GM11168 (cell line): ENCODE measurements at regions not wholly inside any gene's neighbourhood (a gene's known extent, or its start where the extent isn't known, plus 50 kb on each side); places are given as distances from the start of the nearest gene placed in this dataset.

Experiments
- in situ Hi-C: fragments of 300-500 bp; cut with MboI; formaldehyde crosslinking; loops from one replicate; pipeline ENCODE4 v1.12.0; 2022; ENCODE audit warnings: low sequenced_read_pairs; ENCODE audit not compliant: unreplicated experiment

- in situ Hi-C loops = no loop called here
Observed at GRCh38 chr13:62625214-62625881, 1209.7 kb upstream of the PCDH20 start.

- in situ Hi-C loops = no loop called here
Observed at GRCh38 chr13:62613819-62614218, 1198.2 kb upstream of the PCDH20 start.

- in situ Hi-C loops = no loop called here
Observed at GRCh38 chr13:62611343-62611742, 1195.7 kb upstream of the PCDH20 start.

GRCh38 chr13:62598708-62599107 lies 1183.1 kb upstream of the PCDH20 start:
- in situ Hi-C loops = no loop called here

- in situ Hi-C loops = no loop called here
Observed at GRCh38 chr13:62595976-62596375, 1180.3 kb upstream of the PCDH20 start.

GRCh38 chr13:62593804-62594203 lies 1178.2 kb upstream of the PCDH20 start:
- in situ Hi-C loops = no loop called here

GRCh38 chr13:62583466-62583865 lies 1167.8 kb upstream of the PCDH20 start:
- in situ Hi-C loops = no loop called here

- in situ Hi-C loops = no loop called here
Observed at GRCh38 chr13:62578402-62578801, 1162.8 kb upstream of the PCDH20 start.

GRCh38 chr13:62564770-62565169 lies 1149.1 kb upstream of the PCDH20 start:
- in situ Hi-C loops = no loop called here

- in situ Hi-C loops = no loop called here
Observed at GRCh38 chr13:62563251-62563650, 1147.6 kb upstream of the PCDH20 start.

GRCh38 chr13:62556978-62557377 lies 1141.3 kb upstream of the PCDH20 start:
- in situ Hi-C loops = no loop called here

GRCh38 chr13:62551588-62551987 lies 1135.9 kb upstream of the PCDH20 start:
- in situ Hi-C loops = no loop called here

GRCh38 chr13:62544928-62545327 lies 1129.3 kb upstream of the PCDH20 start:
- in situ Hi-C loops = no loop called here

- in situ Hi-C loops = no loop called here
Observed at GRCh38 chr13:62537593-62537992, 1121.9 kb upstream of the PCDH20 start.

GRCh38 chr13:62525652-62526051 lies 1110.0 kb upstream of the PCDH20 start:
- in situ Hi-C loops = no loop called here

GRCh38 chr13:62524498-62524897 lies 1108.8 kb upstream of the PCDH20 start:
- in situ Hi-C loops = no loop called here

GRCh38 chr13:62524061-62524460 lies 1108.4 kb upstream of the PCDH20 start:
- in situ Hi-C loops = no loop called here

GRCh38 chr13:62512194-62513141 lies 1096.8 kb upstream of the PCDH20 start:
- in situ Hi-C loops = no loop called here

- in situ Hi-C loops = no loop called here
Observed at GRCh38 chr13:62510906-62511655, 1095.4 kb upstream of the PCDH20 start.

- in situ Hi-C loops = no loop called here
Observed at GRCh38 chr13:62502588-62502987, 1086.9 kb upstream of the PCDH20 start.

- in situ Hi-C loops = no loop called here
Observed at GRCh38 chr13:62489731-62490130, 1074.1 kb upstream of the PCDH20 start.
